SU-DHL-6 (cell line): ENCODE measurements at regions not wholly inside any gene's neighbourhood (a gene's known extent, or its start where the extent isn't known, plus 50 kb on each side); places are given as distances from the start of the nearest gene placed in this dataset.

Experiments
- CTCF ChIP-seq: fragments of 200-600 bp; sonication (generic); IDR thresholded peaks from one replicate; pipeline ENCODE4 v1.5.1; 2017; ENCODE audit warnings: antibody characterized with exemption, mild to moderate bottlenecking, low read length, moderate library complexity; ENCODE audit not compliant: insufficient read depth, poor library complexity, severe bottlenecking
- EZH2phosphoT487 ChIP-seq: fragments of 200-600 bp; sonication (generic), shearing (Covaris generic); conservative IDR thresholded peaks from 2 replicates; pipeline ENCODE4 v1.6.1; 2018; ENCODE audit warnings: mild to moderate bottlenecking, antibody characterized with exemption, low read length, moderate library complexity, mixed read lengths

GRCh38 chr2:146429366-146429765 lies 1415.5 kb upstream of the ACVR2A start:
- no peak for TF ChIP-seq CTCF
- TF ChIP-seq EZH2phosphoT487: no peak
